Astrocyte (in vitro differentiated cells and primary cell): ENCODE measurements at regions not wholly inside any gene's neighbourhood (a gene's known extent, or its start where the extent isn't known, plus 50 kb on each side); places are given as distances from the start of the nearest gene placed in this dataset.

ENCODE experiments used
- DNase-seq: peaks from one replicate; pipeline ENCODE4 v3.0.0-alpha.2; 2010; ENCODE audit warnings: low read depth
- FAIRE-seq: peaks from 2 replicates; lab custom pipeline; 2011; peaks lifted over from hg19 to GRCh38; lab: Jason Lieb, UNC
- H2AFZ ChIP-seq: 2 replicates; pipeline ENCODE4 v1.6.0; 2012; ENCODE audit warnings: low read depth, low read length, inconsistent platforms
- H3K27ac ChIP-seq: 2 replicates; pipeline ENCODE4 v1.5.1; 2011; ENCODE audit warnings: low read depth, low read length, inconsistent platforms
- H3K27me3 ChIP-seq: 2 replicates; pipeline ENCODE4 v1.6.0; 2011; ENCODE audit warnings: low read length, inconsistent platforms; ENCODE audit not compliant: insufficient read depth
- H3K36me3 ChIP-seq: 2 replicates; pipeline ENCODE4 v1.5.1; 2011; ENCODE audit warnings: low read length, inconsistent platforms; ENCODE audit not compliant: insufficient read depth
- H3K4me1 ChIP-seq: 2 replicates; pipeline ENCODE4 v1.5.1; 2011; ENCODE audit warnings: low read length, inconsistent platforms; ENCODE audit not compliant: insufficient read depth
- H3K4me2 ChIP-seq: 2 replicates; pipeline ENCODE4 v1.6.0; 2012; ENCODE audit warnings: low read length, inconsistent platforms
- H3K4me3 ChIP-seq: 2 replicates; pipeline ENCODE4 v1.5.1; 2011; ENCODE audit warnings: low read depth, mild to moderate bottlenecking, low read length, inconsistent platforms; ENCODE audit not compliant: insufficient read depth
- H3K79me2 ChIP-seq: 2 replicates; pipeline ENCODE4 v1.6.0; 2012; ENCODE audit warnings: mild to moderate bottlenecking, low read length, inconsistent platforms; ENCODE audit not compliant: insufficient read depth
- H3K9ac ChIP-seq: 2 replicates; pipeline ENCODE4 v1.6.0; 2012; ENCODE audit warnings: mild to moderate bottlenecking, low read length, inconsistent platforms
- H3K9me3 ChIP-seq: 2 replicates; pipeline ENCODE4 v1.5.1; 2012; ENCODE audit warnings: low read depth, mild to moderate bottlenecking, low read length, inconsistent platforms; ENCODE audit not compliant: insufficient read depth
- H4K20me1 ChIP-seq: 2 replicates; pipeline ENCODE4 v1.6.0; 2012; ENCODE audit warnings: low read length, inconsistent platforms; ENCODE audit not compliant: insufficient read depth
- H3K27ac Mint-ChIP-seq: one replicate; pipeline ENCODE4 v1.8.0; 2021; ENCODE audit warnings: mild to moderate bottlenecking, mixed read lengths; ENCODE audit not compliant: unreplicated experiment
- H3K27me3 Mint-ChIP-seq: one replicate; pipeline ENCODE4 v1.8.0; 2021; ENCODE audit warnings: low read depth, mixed read lengths; ENCODE audit not compliant: unreplicated experiment
- H3K36me3 Mint-ChIP-seq: one replicate; pipeline ENCODE4 v1.8.0; 2021; ENCODE audit warnings: low read depth, mixed read lengths; ENCODE audit not compliant: unreplicated experiment
- H3K4me1 Mint-ChIP-seq: one replicate; pipeline ENCODE4 v1.8.0; 2021; ENCODE audit warnings: low read depth, mixed read lengths; ENCODE audit not compliant: unreplicated experiment
- H3K4me3 Mint-ChIP-seq: one replicate; pipeline ENCODE4 v1.8.0; 2021; ENCODE audit warnings: mild to moderate bottlenecking, moderate library complexity, mixed read lengths; ENCODE audit not compliant: unreplicated experiment
- H3K9me3 Mint-ChIP-seq: one replicate; pipeline ENCODE4 v1.8.0; 2021; ENCODE audit warnings: mild to moderate bottlenecking, mixed read lengths; ENCODE audit not compliant: unreplicated experiment
- EZH2 ChIP-seq: IDR thresholded peaks from 2 replicates; pipeline ENCODE4 v1.6.1; 2012; ENCODE audit warnings: mild to moderate bottlenecking, low read length, inconsistent platforms; ENCODE audit not compliant: insufficient read depth
- TF ChIP-seq, protein P1 (sequence below): IDR thresholded peaks from 2 replicates; pipeline ENCODE4 v1.5.1; 2011; ENCODE audit warnings: low read depth, mild to moderate bottlenecking, inconsistent platforms, low read length, moderate library complexity; ENCODE audit not compliant: insufficient read depth

DNA sequence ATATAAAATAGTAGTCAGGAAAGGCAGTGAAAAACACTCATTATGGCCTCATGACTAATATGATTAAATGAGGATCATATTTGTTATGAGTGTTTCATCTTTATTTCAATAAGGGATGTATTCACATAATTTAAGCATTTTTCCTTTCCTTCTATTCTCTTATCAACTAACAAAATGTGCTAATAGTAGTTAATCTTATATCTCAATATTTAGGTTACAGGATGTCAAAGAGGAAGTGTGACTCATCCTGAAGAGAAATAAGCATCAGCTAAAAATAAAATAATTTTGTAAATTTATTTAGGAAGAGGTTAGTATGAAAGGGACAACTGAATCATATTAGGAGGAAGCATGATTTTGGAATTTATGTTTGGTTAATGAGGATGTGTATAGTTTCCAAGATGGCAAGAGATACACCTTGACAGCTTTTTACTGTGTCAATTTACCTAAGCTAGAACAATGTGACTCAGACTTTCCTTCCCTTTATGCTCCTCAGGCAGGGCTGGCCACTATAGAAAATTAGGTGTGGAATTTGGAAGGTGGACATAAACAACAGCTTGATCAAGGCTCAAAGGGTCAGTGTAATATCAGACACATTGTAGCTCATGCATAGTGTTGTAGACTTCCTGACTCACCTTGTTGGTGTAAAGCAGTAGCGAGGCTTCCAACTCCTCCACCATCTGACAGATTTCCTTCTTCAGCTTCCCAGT, 172.7 kb downstream of the SLITRK1 start:
- Mint-ChIP-seq H3K4me3 (no peak overlapping the region), H3K36me3 (no peaks in the 10 kb centered on the region), H3K27ac (no peak overlapping the region), H3K4me1 (no peaks in the 10 kb centered on the region), H3K27me3 (no peaks in the 10 kb centered on the region), H3K9me3 (no peaks in the 10 kb centered on the region)
- TF ChIP-seq EZH2: no peak
- TF ChIP-seq, protein P1, sequence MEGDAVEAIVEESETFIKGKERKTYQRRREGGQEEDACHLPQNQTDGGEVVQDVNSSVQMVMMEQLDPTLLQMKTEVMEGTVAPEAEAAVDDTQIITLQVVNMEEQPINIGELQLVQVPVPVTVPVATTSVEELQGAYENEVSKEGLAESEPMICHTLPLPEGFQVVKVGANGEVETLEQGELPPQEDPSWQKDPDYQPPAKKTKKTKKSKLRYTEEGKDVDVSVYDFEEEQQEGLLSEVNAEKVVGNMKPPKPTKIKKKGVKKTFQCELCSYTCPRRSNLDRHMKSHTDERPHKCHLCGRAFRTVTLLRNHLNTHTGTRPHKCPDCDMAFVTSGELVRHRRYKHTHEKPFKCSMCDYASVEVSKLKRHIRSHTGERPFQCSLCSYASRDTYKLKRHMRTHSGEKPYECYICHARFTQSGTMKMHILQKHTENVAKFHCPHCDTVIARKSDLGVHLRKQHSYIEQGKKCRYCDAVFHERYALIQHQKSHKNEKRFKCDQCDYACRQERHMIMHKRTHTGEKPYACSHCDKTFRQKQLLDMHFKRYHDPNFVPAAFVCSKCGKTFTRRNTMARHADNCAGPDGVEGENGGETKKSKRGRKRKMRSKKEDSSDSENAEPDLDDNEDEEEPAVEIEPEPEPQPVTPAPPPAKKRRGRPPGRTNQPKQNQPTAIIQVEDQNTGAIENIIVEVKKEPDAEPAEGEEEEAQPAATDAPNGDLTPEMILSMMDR: no peak
- FAIRE-seq (no peak), DNase-seq (no peak)
- H3K9me3 ChIP-seq: no peaks in the 10 kb centered on the region
- H3K4me1 ChIP-seq: no peaks in the 10 kb centered on the region
- no peak overlapping the region for H3K9ac ChIP-seq
- H3K27me3 ChIP-seq: no peaks in the 10 kb centered on the region
- no peak overlapping the region for H3K27ac ChIP-seq
- no peaks in the 10 kb centered on the region for H3K36me3 ChIP-seq
- no peaks in the 10 kb centered on the region for H4K20me1 ChIP-seq
- H3K4me3 ChIP-seq: no peak overlapping the region
- H3K4me2 ChIP-seq: no peak overlapping the region
- no peak overlapping the region for H2AFZ ChIP-seq
- H3K79me2 ChIP-seq: no peaks in the 10 kb centered on the region

DNA sequence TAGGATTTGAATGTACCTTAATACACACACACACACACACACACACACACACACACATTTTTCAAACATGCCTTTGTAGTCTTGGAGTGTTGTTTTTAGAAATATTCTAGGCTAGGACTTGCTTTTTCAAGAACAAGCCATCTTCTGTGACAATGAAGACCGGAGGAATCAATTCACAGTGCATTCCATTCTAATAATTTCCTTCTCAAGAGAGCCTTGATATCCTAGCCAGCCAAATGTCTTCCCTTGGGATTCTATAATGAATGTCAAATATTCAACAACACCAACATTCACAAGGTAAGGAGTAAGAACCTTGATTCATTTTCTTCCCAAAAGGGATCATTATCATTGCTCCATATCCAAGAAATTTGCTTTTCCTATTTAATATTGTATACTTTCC, 180.3 kb downstream of the SLITRK1 start:
- FAIRE-seq: no peak
- no peak overlapping the region for H3K4me3 Mint-ChIP-seq
- H3K4me1 Mint-ChIP-seq: no peaks in the 10 kb centered on the region
- Histone ChIP-seq H3K79me2 (no peaks in the 10 kb centered on the region), H3K4me2 (no peak overlapping the region), H3K4me3 (no peak overlapping the region), H4K20me1 (no peaks in the 10 kb centered on the region), H3K36me3 (no peaks in the 10 kb centered on the region), H2AFZ (no peak overlapping the region), H3K9ac (no peak overlapping the region), H3K4me1 (no peaks in the 10 kb centered on the region), H3K27ac (no peak overlapping the region), H3K9me3 (no peaks in the 10 kb centered on the region), H3K27me3 (no peaks in the 10 kb centered on the region)
- no peak for DNase-seq
- TF ChIP-seq EZH2: no peak
- TF ChIP-seq, protein P1: no peak
- H3K9me3 Mint-ChIP-seq: no peaks in the 10 kb centered on the region
- H3K27ac Mint-ChIP-seq: no peak overlapping the region
- H3K36me3 Mint-ChIP-seq: no peaks in the 10 kb centered on the region
- H3K27me3 Mint-ChIP-seq: no peaks in the 10 kb centered on the region

DNA sequence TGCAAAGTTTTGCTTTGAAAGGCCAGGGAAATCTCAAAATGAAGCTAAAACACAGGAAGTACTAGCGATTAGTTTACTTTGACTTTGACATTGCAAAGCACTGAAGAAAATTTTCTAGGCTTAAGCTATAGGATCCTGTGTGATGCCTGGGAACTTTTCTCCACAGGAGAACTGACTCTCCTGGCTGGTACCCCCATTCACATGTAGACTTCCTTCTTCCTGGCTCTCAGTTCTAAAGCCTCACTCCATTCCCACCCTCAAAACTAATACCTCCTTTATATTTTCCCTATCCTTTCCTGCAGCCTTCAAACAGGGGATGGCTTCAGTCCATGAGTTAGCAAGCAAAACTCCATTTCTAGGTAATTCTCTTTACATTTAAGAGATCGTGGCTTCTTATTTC, 189.5 kb downstream of the SLITRK1 start:
- Histone ChIP-seq H3K27ac (no peak overlapping the region), H3K4me2 (no peak overlapping the region), H3K9me3 (no peaks in the 10 kb centered on the region), H2AFZ (no peak overlapping the region), H3K36me3 (no peaks in the 10 kb centered on the region), H4K20me1 (no peaks in the 10 kb centered on the region), H3K9ac (no peak overlapping the region), H3K79me2 (no peaks in the 10 kb centered on the region), H3K4me3 (no peak overlapping the region), H3K4me1 (no peaks in the 10 kb centered on the region), H3K27me3 (no peaks in the 10 kb centered on the region)
- H3K4me3 Mint-ChIP-seq: no peak overlapping the region
- H3K36me3 Mint-ChIP-seq: no peaks in the 10 kb centered on the region
- no peak overlapping the region for H3K27ac Mint-ChIP-seq
- H3K4me1 Mint-ChIP-seq: no peaks in the 10 kb centered on the region
- FAIRE-seq: no peak
- no peaks in the 10 kb centered on the region for H3K9me3 Mint-ChIP-seq
- no peak for TF ChIP-seq EZH2
- TF ChIP-seq, protein P1: no peak
- no peak for DNase-seq
- H3K27me3 Mint-ChIP-seq: no peaks in the 10 kb centered on the region
